ENCODE measurements at regions not wholly inside any gene's neighbourhood (a gene's known extent, or its start where the extent isn't known, plus 50 kb on each side); places are given as distances from the start of the nearest gene placed in this dataset.

GRCh38 chr13:58908019-58908679 lies 1255.6 kb downstream of the DIAPH3 start:
- TF ChIP-seq POLR2A (IDR thresholded peaks at IDR 0.05; ENCODE audit: low read depth, low read length) (no peak), POLR2AphosphoS5 (IDR thresholded peaks at IDR 0.05; ENCODE audit: low read depth, low read length) (no peak)

Measured in GM12892 (cell line).